Neural cell (in vitro differentiated cells): ENCODE measurements at regions not wholly inside any gene's neighbourhood (a gene's known extent, or its start where the extent isn't known, plus 50 kb on each side); places are given as distances from the start of the nearest gene placed in this dataset.
"Not testable (repeated sequence)": the region's sequence is repeated elsewhere in the genome, so short reads cannot be mapped to it uniquely, and the experiment has no call there.

ENCODE experiments used
- H2AFZ ChIP-seq: fragments of 200-600, 300-800 bp; sonication (generic), shearing (Covaris generic); 2 replicates; pipeline ENCODE4 v1.6.0; 2014; ENCODE audit warnings: low read depth, mild to moderate bottlenecking, antibody characterized with exemption, low read length, moderate library complexity
- H3F3A ChIP-seq: fragments of 200-600 bp; shearing (Covaris generic); 2 replicates; pipeline ENCODE4 v1.6.1; 2016; ENCODE audit warnings: mild to moderate bottlenecking, moderate library complexity, mixed read lengths, antibody characterized with exemption, low read length; ENCODE audit not compliant: insufficient read depth, poor library complexity, severe bottlenecking
- H3K27ac ChIP-seq: fragments of 200-600, 300-800 bp; sonication (generic), shearing (Covaris generic); 2 replicates; pipeline ENCODE4 v1.5.1; 2014; ENCODE audit warnings: mild to moderate bottlenecking, low read length, moderate library complexity
- H3K27me3 ChIP-seq: fragments of 300-800, 200-600 bp; sonication (generic), shearing (Covaris generic); 2 replicates; pipeline ENCODE4 v1.6.0; 2014; ENCODE audit warnings: mild to moderate bottlenecking, low read depth, low read length, moderate library complexity; ENCODE audit not compliant: insufficient read depth
- H3K36me3 ChIP-seq: fragments of 300-800, 200-600 bp; sonication (generic), shearing (Covaris generic); 2 replicates; pipeline ENCODE4 v1.5.1; 2014; ENCODE audit warnings: mild to moderate bottlenecking, antibody characterized with exemption, low read length, moderate library complexity; ENCODE audit not compliant: insufficient read depth
- H3K4me2 ChIP-seq: fragments of 300-800, 200-600 bp; sonication (generic), shearing (Covaris generic); 2 replicates; pipeline ENCODE4 v1.6.0; 2014; ENCODE audit warnings: mild to moderate bottlenecking, low read length
- H3K4me3 ChIP-seq: fragments of 300-800, 200-600 bp; sonication (generic), shearing (Covaris generic); 2 replicates; pipeline ENCODE4 v1.5.1; 2014; ENCODE audit warnings: mild to moderate bottlenecking, low read length, moderate library complexity
- H3K79me2 ChIP-seq: fragments of 200-600 bp; shearing (Covaris generic); replicated peaks from 2 replicates; pipeline ENCODE4 v1.6.0; 2014; ENCODE audit warnings: mild to moderate bottlenecking, low read length, moderate library complexity; ENCODE audit not compliant: insufficient read depth
- H3K9ac ChIP-seq: fragments of 300-800, 200-600 bp; sonication (generic), shearing (Covaris generic); 2 replicates; pipeline ENCODE4 v1.6.1; 2016; ENCODE audit warnings: mild to moderate bottlenecking, low read length, mixed read lengths
- H3K9me2 ChIP-seq: fragments of 200-600 bp; shearing (Covaris generic); 2 replicates; pipeline ENCODE4 v1.6.1; 2016; ENCODE audit warnings: mild to moderate bottlenecking, low read length, mixed read lengths; ENCODE audit not compliant: insufficient read depth
- H3K9me3 ChIP-seq: fragments of 200-600, 300-800 bp; sonication (generic), shearing (Covaris generic); 2 replicates; pipeline ENCODE4 v1.6.1; 2016; ENCODE audit warnings: mild to moderate bottlenecking, mixed run types, low read length, moderate library complexity, mixed read lengths
- H4K20me1 ChIP-seq: fragments of 200-600 bp; shearing (Covaris generic); 2 replicates; pipeline ENCODE4 v1.6.1; 2016; ENCODE audit warnings: mild to moderate bottlenecking, mixed run types; ENCODE audit not compliant: insufficient read depth
- CTCF ChIP-seq: fragments of 450-650 bp; IDR thresholded peaks from 2 replicates; pipeline ENCODE4 v1.5.1; 2014; ENCODE audit warnings: antibody characterized with exemption, mild to moderate bottlenecking, moderate library complexity; ENCODE audit not compliant: poor library complexity, severe bottlenecking
- EP300 ChIP-seq: fragments of 450-650 bp; conservative IDR thresholded peaks from 2 replicates; pipeline ENCODE4 v1.6.1; 2014; ENCODE audit warnings: antibody characterized with exemption, mild to moderate bottlenecking, moderate library complexity; ENCODE audit not compliant: poor library complexity, severe bottlenecking
- EZH2 ChIP-seq: fragments of 200-600, 300-800 bp; shearing (Covaris generic), sonication (generic); IDR thresholded peaks from 2 replicates; pipeline ENCODE4 v1.6.1; 2014; ENCODE audit warnings: antibody characterized with exemption, low read length, borderline replicate concordance, mild to moderate bottlenecking; ENCODE audit not compliant: insufficient read depth, poor library complexity, severe bottlenecking
- MXI1 ChIP-seq: fragments of 450-650 bp; conservative IDR thresholded peaks from 2 replicates; pipeline ENCODE4 v1.6.1; 2014; ENCODE audit warnings: antibody characterized with exemption, mild to moderate bottlenecking; ENCODE audit not compliant: poor library complexity, severe bottlenecking
- POLR2AphosphoS5 ChIP-seq: IDR thresholded peaks from 2 replicates; pipeline ENCODE4 v1.6.1; 2012
- RAD21 ChIP-seq: fragments of 450-650 bp; conservative IDR thresholded peaks from 2 replicates; pipeline ENCODE4 v1.6.1; 2014; ENCODE audit warnings: antibody characterized with exemption, mild to moderate bottlenecking, moderate library complexity
- REST ChIP-seq: IDR thresholded peaks from 2 replicates; pipeline ENCODE4 v1.6.1; 2012; ENCODE audit warnings: borderline replicate concordance
- SMC3 ChIP-seq: fragments of 450-650 bp; conservative IDR thresholded peaks from 2 replicates; pipeline ENCODE4 v1.6.1; 2014; ENCODE audit warnings: antibody characterized with exemption, mild to moderate bottlenecking, moderate library complexity; ENCODE audit not compliant: poor library complexity
- TAF1 ChIP-seq: IDR thresholded peaks from 2 replicates; pipeline ENCODE4 v1.6.1; 2012; ENCODE audit warnings: low read depth

GRCh38 chr16:13336335-13336734 lies 434.9 kb downstream of the SHISA9 start:
- H3K4me2 ChIP-seq: no peak overlapping the region
- no peak overlapping the region for H3K9ac ChIP-seq
- no peaks in the 10 kb centered on the region for H3F3A ChIP-seq
- no peak overlapping the region for H3K4me3 ChIP-seq
- H3K27me3 ChIP-seq: no peaks in the 10 kb centered on the region
- no peak overlapping the region for H3K27ac ChIP-seq
- no peaks in the 10 kb centered on the region for H3K36me3 ChIP-seq
- H2AFZ ChIP-seq: no peak overlapping the region
- TF ChIP-seq EZH2 (no peak), TAF1 (no peak), MXI1 (no peak), RAD21 (no peak), REST (no peak), SMC3 (no peak), EP300 (no peak), CTCF (no peak), POLR2AphosphoS5 (no peak)
- no peaks in the 10 kb centered on the region for H3K9me3 ChIP-seq
- H4K20me1 ChIP-seq: no peaks in the 10 kb centered on the region
- H3K79me2 ChIP-seq: no peaks in the 10 kb centered on the region
- no peaks in the 10 kb centered on the region for H3K9me2 ChIP-seq

GRCh38 chr16:13336907-13337881 lies 435.8 kb downstream of the SHISA9 start:
- not testable (repeated sequence) for H3K9me3 ChIP-seq

More at GRCh38 chr16:13336907-13337881, 435.8 kb downstream of the SHISA9 start:
- H3K79me2 ChIP-seq, H3K9ac ChIP-seq, H3K9me2 ChIP-seq, H3K4me2 ChIP-seq, H3K4me3 ChIP-seq, H3F3A ChIP-seq, H3K27me3 ChIP-seq, H3K36me3 ChIP-seq, H3K27ac ChIP-seq, H2AFZ ChIP-seq, H4K20me1 ChIP-seq: not testable (repeated sequence)
